Activated T-cell treated with anti-CD3 and anti-CD28 coated beads, Interleukin-2, amount 50 U/mL, for 72 hours (primary cell): ENCODE measurements at regions not wholly inside any gene's neighbourhood (a gene's known extent, or its start where the extent isn't known, plus 50 kb on each side); places are given as distances from the start of the nearest gene placed in this dataset.

Source experiments
- ATAC-seq, 2 donors: fragments of 150-1000 bp; cut with Tn5 transposase; replicated peaks in 1 of 2; 2 replicates each; pipeline ENCODE4 v1.10.0; 2021; ENCODE audit warnings: moderate library complexity in 2 of 2, mild to moderate bottlenecking in 1 of 2
- DNase-seq, 2 donors: peaks; one replicate each; pipeline ENCODE4 v3.0.0; 2021 to 2022; ENCODE audit warnings: mixed read lengths in 1 of 2
- H3K27ac Mint-ChIP-seq: one replicate; pipeline ENCODE4 v1.8.0; 2022; ENCODE audit warnings: mild to moderate bottlenecking, moderate library complexity, mixed read lengths
- H3K27me3 Mint-ChIP-seq: one replicate; pipeline ENCODE4 v1.8.0; 2022; ENCODE audit warnings: low read depth, mixed read lengths
- H3K36me3 Mint-ChIP-seq, 2 donors: one replicate each; pipeline ENCODE4 v1.8.0; 2022; ENCODE audit warnings: mixed read lengths in 2 of 2, mild to moderate bottlenecking in 1 of 2; ENCODE audit not compliant: insufficient read depth in 2 of 2
- H3K4me1 Mint-ChIP-seq: one replicate; pipeline ENCODE4 v1.8.0; 2022; ENCODE audit warnings: low read depth, mixed read lengths
- H3K4me3 Mint-ChIP-seq, 2 donors: one replicate each; pipeline ENCODE4 v1.8.0; 2022; ENCODE audit warnings: mild to moderate bottlenecking in 2 of 2, mixed read lengths in 2 of 2, moderate library complexity in 2 of 2
- H3K9me3 Mint-ChIP-seq, 2 donors: one replicate each; pipeline ENCODE4 v1.8.0; 2022; ENCODE audit warnings: mixed read lengths in 2 of 2

DNA sequence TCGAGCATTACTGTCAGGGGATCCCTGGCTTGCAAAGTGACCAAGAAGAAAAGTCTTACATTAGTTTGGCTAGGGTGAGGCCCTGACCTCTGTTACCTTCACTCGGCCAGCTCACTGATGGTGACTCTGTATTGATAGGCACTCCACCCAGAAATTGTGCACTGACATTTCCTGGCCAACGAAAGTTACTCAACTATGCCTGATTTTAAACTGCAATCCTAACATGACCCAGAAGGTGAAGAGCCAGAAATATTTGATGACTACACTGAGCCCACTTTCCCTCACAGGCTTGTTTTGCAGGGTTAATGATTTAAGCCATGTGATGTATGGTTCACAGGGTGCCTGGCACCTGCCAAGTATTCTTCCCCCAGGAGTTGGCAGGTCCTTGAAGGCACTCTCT, 208.2 kb upstream of the MAF start:
- Mint-ChIP-seq H3K4me1 (no peaks in the 10 kb centered on the region), H3K4me3 (no peak overlapping the region), H3K36me3 (peaks cover 0 to 1% of the 10 kb centered on the region in 2 donors), H3K27me3 (no peaks in the 10 kb centered on the region), H3K9me3 (no peaks in the 10 kb centered on the region), H3K27ac (no peak overlapping the region)
- DNase-seq (no peak), ATAC-seq (no peak)

DNA sequence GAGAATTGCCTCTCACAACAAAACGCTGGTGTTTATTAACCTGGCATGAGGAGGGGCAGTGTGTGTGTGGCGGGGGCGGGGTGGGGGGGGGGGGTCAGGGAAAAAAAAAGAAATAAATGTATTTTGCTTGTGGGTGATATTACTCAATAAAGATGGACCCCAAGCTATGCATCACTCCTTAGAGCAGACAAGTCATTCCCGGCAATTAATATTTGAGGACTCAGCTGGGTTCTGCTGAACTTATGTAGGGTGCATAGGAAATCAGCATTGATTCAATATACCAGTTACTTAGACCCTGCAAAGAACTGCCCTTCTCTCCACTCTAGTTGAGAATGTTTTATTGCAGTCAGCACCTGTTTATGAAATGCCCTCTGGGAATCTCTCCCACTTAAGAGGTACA, 206.2 kb upstream of the MAF start:
- H3K36me3 Mint-ChIP-seq, result peaks cover 0 to 1% of the 10 kb centered on the region in 2 donors
- no peaks in the 10 kb centered on the region for H3K4me1 Mint-ChIP-seq
- DNase-seq (no peak), ATAC-seq (no peak)
- no peak overlapping the region for H3K4me3 Mint-ChIP-seq
- no peak overlapping the region for H3K27ac Mint-ChIP-seq
- H3K27me3 Mint-ChIP-seq, result no peaks in the 10 kb centered on the region
- H3K9me3 Mint-ChIP-seq, result peaks cover 0 to 2% of the 10 kb centered on the region in 2 donors

DNA sequence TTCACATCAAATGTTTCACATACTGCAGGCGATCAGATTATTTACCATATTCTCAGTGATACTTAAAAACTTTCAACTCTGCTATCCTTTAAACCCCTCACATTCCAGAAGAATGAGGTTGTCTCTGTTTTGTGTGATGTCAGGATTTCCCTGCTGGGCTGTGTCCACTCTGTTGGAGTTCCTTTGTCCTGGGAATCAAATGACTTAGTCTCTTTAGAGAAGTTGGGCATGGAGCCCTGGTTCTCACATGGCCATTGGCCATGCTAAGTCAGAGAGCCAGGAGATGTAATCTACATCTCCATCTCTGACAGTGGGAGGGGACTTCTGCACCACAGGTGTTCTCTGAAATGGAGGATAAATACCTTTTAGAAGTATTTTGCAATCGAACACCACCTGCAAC, 205.1 kb upstream of the MAF start:
- Mint-ChIP-seq H3K9me3 (peaks cover 0 to 2% of the 10 kb centered on the region in 2 donors), H3K36me3 (peaks cover 0 to 1% of the 10 kb centered on the region in 2 donors), H3K4me1 (no peaks in the 10 kb centered on the region), H3K4me3 (no peak overlapping the region), H3K27ac (no peak overlapping the region), H3K27me3 (no peaks in the 10 kb centered on the region)
- DNase-seq (no peak), ATAC-seq (no peak)

DNA sequence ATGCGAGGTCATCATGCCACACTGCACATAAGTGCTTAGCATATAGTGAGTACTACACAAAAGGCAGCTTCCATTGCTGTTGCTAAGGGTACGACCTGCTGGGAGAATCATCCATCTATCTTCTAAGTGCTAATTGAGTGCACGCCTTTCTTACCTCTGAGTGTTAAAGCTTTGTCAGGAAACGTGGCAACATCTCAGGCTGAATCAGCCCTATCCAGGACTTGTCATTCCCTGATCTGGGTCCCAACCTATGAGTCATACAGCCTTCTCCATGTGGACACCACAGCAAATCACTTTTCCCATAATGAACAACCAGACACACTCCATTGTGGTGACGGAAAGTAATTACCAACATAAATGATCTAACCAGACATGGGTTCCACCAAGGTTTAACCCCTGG, 201.1 kb upstream of the MAF start:
- no peak for DNase-seq
- H3K4me3 Mint-ChIP-seq, result no peak overlapping the region
- ATAC-seq, result no peak
- H3K36me3 Mint-ChIP-seq, result no peaks in the 10 kb centered on the region
- no peak overlapping the region for H3K27ac Mint-ChIP-seq
- H3K9me3 Mint-ChIP-seq, result peaks cover 0 to 2% of the 10 kb centered on the region in 2 donors
- H3K27me3 Mint-ChIP-seq, result no peaks in the 10 kb centered on the region
- H3K4me1 Mint-ChIP-seq, result no peaks in the 10 kb centered on the region

DNA sequence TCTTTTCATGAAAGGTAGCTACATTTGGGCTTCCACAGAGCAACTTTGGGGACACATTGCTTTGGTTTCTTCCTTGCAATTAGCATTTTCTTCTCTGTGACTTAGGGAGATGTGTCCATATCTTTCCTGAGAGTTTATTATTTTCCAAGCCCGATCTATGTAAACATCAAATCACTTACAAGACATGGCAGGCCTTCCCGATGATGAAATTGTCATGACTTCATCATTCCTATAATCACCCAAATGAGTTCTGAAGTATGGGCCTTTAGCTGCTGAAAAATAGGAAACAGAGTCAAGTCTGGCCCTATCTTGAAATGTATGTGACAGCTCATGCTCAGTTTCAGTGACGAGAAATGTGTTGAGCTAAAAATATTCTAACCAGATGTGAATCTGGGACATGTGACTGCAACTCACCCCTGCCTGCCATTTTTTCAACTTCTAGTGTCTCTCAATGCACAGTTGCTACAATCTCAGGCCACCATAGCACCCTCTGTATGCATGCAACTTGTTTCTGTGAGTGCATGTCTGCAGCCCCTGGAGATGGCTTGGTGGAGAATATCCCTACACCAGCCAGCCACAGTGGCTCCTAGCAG, 199.6 kb upstream of the MAF start:
- Mint-ChIP-seq H3K9me3 (peaks cover 0 to 2% of the 10 kb centered on the region in 2 donors), H3K27ac (no peak overlapping the region), H3K27me3 (no peaks in the 10 kb centered on the region), H3K4me3 (no peak overlapping the region), H3K36me3 (no peaks in the 10 kb centered on the region), H3K4me1 (no peaks in the 10 kb centered on the region)
- DNase-seq, result no peak
- ATAC-seq, result no peak

DNA sequence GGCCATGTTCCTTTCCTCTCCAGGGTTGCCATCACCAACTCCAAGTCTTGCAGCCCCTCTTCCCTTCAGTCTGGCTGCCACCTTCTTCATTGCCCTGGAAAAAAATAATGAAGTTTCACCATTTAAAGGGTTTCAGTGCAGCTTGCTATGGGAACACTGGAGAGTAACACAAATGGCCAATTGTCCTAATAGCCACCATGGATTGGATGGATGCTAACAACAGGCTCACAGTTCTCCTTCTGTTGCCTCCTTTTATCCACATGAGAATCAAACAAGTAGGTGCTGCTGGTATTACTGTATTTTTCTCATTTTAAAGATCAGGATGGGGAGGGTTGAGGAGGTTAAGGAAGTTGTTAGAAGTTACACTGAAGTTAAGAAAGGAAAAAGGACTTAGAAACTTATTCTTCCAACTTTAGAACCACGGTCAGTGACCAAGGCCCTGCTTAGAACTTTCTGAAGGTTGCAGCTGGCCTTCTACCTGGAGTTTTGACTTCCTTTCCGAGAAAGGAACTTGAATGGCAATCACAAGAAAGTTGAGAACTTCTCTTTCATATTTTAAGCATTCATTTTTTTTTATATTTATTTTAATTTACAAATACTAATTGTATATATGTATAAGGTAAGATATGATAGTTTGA, 198.0 kb upstream of the MAF start:
- DNase-seq, result no peak
- no peak for ATAC-seq
- Mint-ChIP-seq H3K27me3 (no peaks in the 10 kb centered on the region), H3K4me3 (no peak overlapping the region), H3K27ac (no peak overlapping the region), H3K36me3 (no peaks in the 10 kb centered on the region), H3K9me3 (peaks cover 0 to 2% of the 10 kb centered on the region in 2 donors), H3K4me1 (no peaks in the 10 kb centered on the region)

DNA sequence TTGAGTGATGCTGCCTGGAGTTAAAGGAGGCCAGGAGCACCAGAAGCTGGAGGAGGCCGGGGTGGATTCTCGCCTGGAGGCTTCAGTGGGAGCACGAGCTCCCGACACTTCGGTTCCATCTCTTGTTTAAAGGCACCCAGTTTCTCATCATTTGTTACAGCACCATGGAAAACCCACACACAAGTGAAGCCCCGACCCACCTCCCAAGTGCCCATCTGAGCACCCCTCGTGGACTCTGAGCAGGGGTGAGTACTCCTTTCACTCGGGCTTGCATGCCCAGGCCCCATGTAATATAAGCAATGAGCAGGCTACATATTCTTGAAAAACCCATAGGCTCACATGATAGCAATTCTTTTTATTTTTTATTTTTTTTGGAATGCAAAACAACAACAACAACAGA, 196.9 kb upstream of the MAF start:
- H3K4me3 Mint-ChIP-seq, result no peak overlapping the region
- DNase-seq, result no peak
- peaks cover 0 to 2% of the 10 kb centered on the region in 2 donors for H3K9me3 Mint-ChIP-seq
- no peaks in the 10 kb centered on the region for H3K4me1 Mint-ChIP-seq
- no peaks in the 10 kb centered on the region for H3K36me3 Mint-ChIP-seq
- no peak for ATAC-seq
- H3K27ac Mint-ChIP-seq, result no peak overlapping the region
- no peaks in the 10 kb centered on the region for H3K27me3 Mint-ChIP-seq

DNA sequence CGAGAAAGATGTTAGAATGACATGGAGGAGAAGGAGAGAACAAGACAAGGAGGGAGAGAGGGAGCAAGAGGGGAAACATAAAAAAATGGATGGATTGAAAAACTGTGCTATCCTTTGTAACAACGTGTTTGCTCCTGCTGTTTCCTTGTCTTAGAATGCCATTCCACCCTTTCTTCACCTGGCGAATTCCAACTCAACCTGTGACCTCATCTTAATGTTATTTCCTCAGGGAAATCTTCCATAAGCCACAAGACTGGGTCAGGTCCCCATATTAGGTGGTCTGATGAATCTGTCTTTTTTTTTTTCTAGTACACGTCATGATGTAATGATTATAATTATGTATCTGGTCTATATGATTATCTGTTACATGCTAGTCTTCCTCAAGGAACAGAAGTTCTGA, 195.0 kb upstream of the MAF start:
- Mint-ChIP-seq H3K36me3 (no peaks in the 10 kb centered on the region), H3K9me3 (no peaks in the 10 kb centered on the region), H3K27ac (no peak overlapping the region), H3K4me1 (no peaks in the 10 kb centered on the region), H3K4me3 (no peak overlapping the region), H3K27me3 (no peaks in the 10 kb centered on the region)
- ATAC-seq, result no peak
- DNase-seq, result no peak

DNA sequence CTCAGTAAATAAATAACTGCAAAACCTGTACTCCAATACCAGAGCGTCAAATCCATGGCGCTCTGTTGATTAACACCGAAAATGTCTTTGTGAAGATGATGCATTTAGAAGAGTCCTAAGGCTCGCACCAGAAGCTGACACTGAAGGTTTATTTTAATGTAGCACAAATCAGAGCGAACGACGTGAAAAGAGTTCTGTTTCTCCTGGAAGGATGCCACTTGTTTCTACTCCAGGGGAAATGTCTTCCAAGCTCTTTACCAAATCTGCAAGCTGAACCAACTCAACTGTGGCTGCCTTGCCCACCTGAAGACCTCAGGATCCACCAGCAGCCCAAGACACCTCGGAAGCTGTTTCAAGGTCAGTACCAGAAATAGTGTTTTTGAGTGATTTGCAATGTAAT, 194.4 kb upstream of the MAF start:
- Mint-ChIP-seq H3K4me3 (no peak overlapping the region), H3K9me3 (no peaks in the 10 kb centered on the region), H3K36me3 (no peaks in the 10 kb centered on the region), H3K4me1 (no peaks in the 10 kb centered on the region), H3K27ac (no peak overlapping the region), H3K27me3 (no peaks in the 10 kb centered on the region)
- ATAC-seq, result no peak
- no peak for DNase-seq

DNA sequence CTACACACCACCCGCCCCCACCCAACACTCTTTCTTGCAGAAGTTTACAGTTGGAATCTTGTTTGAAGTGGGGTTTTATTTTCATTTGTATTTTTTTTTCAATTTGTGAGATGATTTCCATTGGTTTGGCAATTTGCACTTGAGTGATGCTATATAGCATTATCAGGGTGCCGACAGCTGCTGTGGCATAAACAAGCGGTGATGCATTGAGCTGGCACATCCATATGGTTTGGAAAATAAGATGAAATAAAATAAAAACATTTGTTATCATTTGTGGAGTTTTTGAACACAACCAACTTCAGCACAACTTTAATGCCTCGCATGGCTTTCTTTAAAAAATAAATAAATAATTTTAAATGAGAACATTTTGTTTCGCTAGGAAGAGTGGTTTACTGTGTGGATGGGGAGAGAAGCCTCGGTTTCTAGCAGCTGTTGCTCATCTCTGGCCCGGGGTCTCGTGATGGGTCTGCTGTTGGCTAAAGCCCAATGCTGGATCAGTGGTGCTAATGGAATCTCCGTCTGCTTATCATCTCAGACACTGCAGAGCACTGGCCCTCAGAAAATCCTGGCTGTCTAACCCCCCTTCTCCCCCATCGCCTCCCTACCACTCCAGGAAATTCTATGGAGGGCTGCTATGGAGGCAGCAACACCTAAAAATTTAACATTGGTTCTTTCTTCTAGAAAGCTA, 192.3 kb upstream of the MAF start:
- Mint-ChIP-seq H3K27me3 (no peaks in the 10 kb centered on the region), H3K9me3 (no peaks in the 10 kb centered on the region), H3K36me3 (no peaks in the 10 kb centered on the region), H3K4me3 (no peak overlapping the region), H3K4me1 (no peaks in the 10 kb centered on the region), H3K27ac (no peak overlapping the region)
- DNase-seq, result no peak
- no peak for ATAC-seq

DNA sequence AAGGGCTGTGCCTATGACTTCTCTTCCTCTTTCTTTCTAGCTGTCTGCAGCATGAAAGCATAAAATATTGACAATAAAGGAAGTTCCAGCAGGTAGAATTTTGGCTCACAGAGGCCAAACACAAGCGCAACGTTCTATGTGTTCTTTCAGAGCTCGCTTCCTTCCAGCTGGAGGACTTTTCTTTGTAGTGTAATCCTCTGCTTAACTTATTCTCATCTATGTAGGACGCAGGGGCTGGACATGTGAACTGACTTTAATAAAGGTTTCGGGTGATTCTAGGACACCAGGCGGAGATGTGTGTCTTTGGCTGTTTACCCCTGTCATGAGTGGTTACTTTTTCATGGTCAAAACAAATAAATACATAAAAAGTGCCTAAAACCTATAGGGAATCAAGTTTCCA, 191.5 kb upstream of the MAF start:
- H3K27ac Mint-ChIP-seq, result no peak overlapping the region
- no peaks in the 10 kb centered on the region for H3K4me1 Mint-ChIP-seq
- no peaks in the 10 kb centered on the region for H3K27me3 Mint-ChIP-seq
- no peak overlapping the region for H3K4me3 Mint-ChIP-seq
- DNase-seq, result no peak
- H3K36me3 Mint-ChIP-seq, result no peaks in the 10 kb centered on the region
- no peak for ATAC-seq
- no peaks in the 10 kb centered on the region for H3K9me3 Mint-ChIP-seq

DNA sequence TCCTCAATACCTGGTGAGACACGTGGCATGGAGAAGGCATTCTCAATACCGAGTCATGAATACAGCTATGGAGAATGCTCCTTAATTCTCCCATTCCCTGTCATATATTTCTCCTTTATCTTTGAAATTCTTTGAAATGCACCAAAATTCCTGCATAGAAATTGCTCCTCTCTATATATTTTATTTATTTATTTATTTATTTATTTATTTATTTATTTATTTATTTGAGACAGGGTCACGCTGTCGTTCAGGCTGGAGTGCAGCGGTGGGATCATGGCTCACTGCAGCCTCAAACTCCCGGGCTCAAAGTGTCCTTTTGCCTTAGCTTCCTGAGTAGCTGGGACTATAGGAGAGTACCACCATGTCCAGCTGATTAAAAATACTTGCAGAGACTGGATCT, 190.3 kb upstream of the MAF start:
- Mint-ChIP-seq H3K4me1 (no peaks in the 10 kb centered on the region), H3K4me3 (no peak overlapping the region)

DNA sequence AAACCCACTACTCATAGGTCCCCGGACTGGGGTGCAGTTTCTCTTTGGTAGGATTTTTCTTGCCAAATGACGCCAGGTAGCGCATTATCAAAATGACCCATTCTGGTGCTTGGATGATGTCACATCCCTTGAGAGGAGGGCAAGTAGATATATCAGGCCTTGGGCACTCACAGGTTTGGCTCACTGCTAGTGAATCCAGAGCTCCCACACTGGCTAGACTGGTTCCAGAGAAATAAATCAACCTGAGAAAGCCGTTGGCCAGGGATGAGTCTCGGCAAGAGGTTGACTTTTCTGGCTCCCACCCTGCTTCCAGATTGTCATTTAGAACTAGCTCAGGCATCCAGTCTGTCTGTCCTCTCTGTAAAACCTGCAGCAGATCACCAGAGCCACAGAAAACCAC, 188.4 kb upstream of the MAF start:
- Mint-ChIP-seq H3K36me3 (no peaks in the 10 kb centered on the region), H3K27ac (no peak overlapping the region), H3K4me1 (no peaks in the 10 kb centered on the region), H3K4me3 (no peak overlapping the region), H3K9me3 (no peaks in the 10 kb centered on the region), H3K27me3 (no peaks in the 10 kb centered on the region)
- no peak for DNase-seq
- ATAC-seq, result no peak

More for the DNA sequence above, 190.3 kb upstream of the MAF start:
- Mint-ChIP-seq H3K27me3 (no peaks in the 10 kb centered on the region), H3K27ac (no peak overlapping the region), H3K9me3 (no peaks in the 10 kb centered on the region), H3K36me3 (no peaks in the 10 kb centered on the region)
- no peak for DNase-seq
- ATAC-seq, result no peak

DNA sequence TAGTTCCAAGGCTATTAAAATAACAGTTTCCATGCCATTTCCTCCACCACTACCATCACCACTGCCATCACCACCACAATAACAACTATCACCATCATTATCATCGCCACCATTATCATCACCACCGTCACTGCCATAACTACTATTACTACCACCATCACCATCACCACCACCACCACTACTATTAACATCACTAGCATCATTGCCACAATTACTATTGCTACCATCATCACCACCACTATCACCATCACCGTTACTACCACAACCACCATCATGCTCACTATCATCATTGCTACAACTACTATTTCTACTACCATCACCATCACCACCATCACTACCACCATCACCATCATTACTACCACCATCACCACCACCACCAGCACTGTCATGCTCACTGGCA, 185.9 kb upstream of the MAF start:
- H3K36me3 Mint-ChIP-seq, result no peaks in the 10 kb centered on the region
- no peak for ATAC-seq

More for the DNA sequence above, 185.9 kb upstream of the MAF start:
- DNase-seq, result no peak
- H3K4me3 Mint-ChIP-seq, result no peak overlapping the region
- no peak overlapping the region for H3K27ac Mint-ChIP-seq
- no peaks in the 10 kb centered on the region for H3K27me3 Mint-ChIP-seq
- H3K4me1 Mint-ChIP-seq, result no peaks in the 10 kb centered on the region
- H3K9me3 Mint-ChIP-seq, result no peaks in the 10 kb centered on the region
